ENCODE measurements at regions not wholly inside any gene's neighbourhood (a gene's known extent, or its start where the extent isn't known, plus 50 kb on each side); places are given as distances from the start of the nearest gene placed in this dataset.
"Not testable (repeated sequence)": the region's sequence is repeated elsewhere in the genome, so short reads cannot be mapped to it uniquely, and the experiment has no call there.

- no peak for DNase-seq
These were observed 612.8 kb downstream of the C4orf33 start for GRCh38 chr4:129708784-129709183.

- no peak for DNase-seq
These were observed 642.2 kb downstream of the C4orf33 start for GRCh38 chr4:129738175-129738574.

- no peak for DNase-seq
These were observed 651.8 kb downstream of the C4orf33 start for GRCh38 chr4:129747756-129748155.

- no peak for DNase-seq
These were observed 653.0 kb downstream of the C4orf33 start for GRCh38 chr4:129748991-129749390.

GRCh38 chr4:129751646-129752045, 655.7 kb downstream of the C4orf33 start:
- DNase-seq, result no peak

GRCh38 chr4:129783596-129783995, 687.6 kb downstream of the C4orf33 start:
- no peak for DNase-seq

- DNase-seq, result no peak
These were observed 692.5 kb downstream of the C4orf33 start for GRCh38 chr4:129788486-129788885.

- no peak for DNase-seq
These were observed 708.6 kb downstream of the C4orf33 start for GRCh38 chr4:129804461-129804981.

- no peak for DNase-seq
These were observed 711.0 kb downstream of the C4orf33 start for GRCh38 chr4:129806986-129807385.

- no peak for DNase-seq
These were observed 712.3 kb downstream of the C4orf33 start for GRCh38 chr4:129808242-129808641.

GRCh38 chr4:129821073-129821472, 725.1 kb downstream of the C4orf33 start:
- no peak for DNase-seq

GRCh38 chr4:129821963-129822362, 726.0 kb downstream of the C4orf33 start:
- no peak for DNase-seq

GRCh38 chr4:129822701-129823100, 726.7 kb downstream of the C4orf33 start:
- no peak for DNase-seq

GRCh38 chr4:129823105-129823504, 727.2 kb downstream of the C4orf33 start:
- no peak for DNase-seq

GRCh38 chr4:129829373-129829772, 733.4 kb downstream of the C4orf33 start:
- DNase-seq, result no peak

GRCh38 chr4:129839687-129840086, 743.7 kb downstream of the C4orf33 start:
- DNase-seq, result no peak

- no peak for DNase-seq
These were observed 746.1 kb downstream of the C4orf33 start for GRCh38 chr4:129842096-129842495.

- no peak for DNase-seq
These were observed 756.5 kb downstream of the C4orf33 start for GRCh38 chr4:129852434-129852833.

- not testable (repeated sequence) for DNase-seq
These were observed 757.9 kb downstream of the C4orf33 start for GRCh38 chr4:129853685-129854467.

GRCh38 chr4:129862461-129862860, 766.5 kb downstream of the C4orf33 start:
- no peak for DNase-seq

- DNase-seq, result no peak
These were observed 767.3 kb downstream of the C4orf33 start for GRCh38 chr4:129863206-129863605.

GRCh38 chr4:129883996-129884395, 788.0 kb downstream of the C4orf33 start:
- DNase-seq, result no peak

GRCh38 chr4:129897111-129897510, 801.2 kb downstream of the C4orf33 start:
- no peak for DNase-seq

GRCh38 chr4:129899849-129900248, 803.9 kb downstream of the C4orf33 start:
- DNase-seq, result no peak

GRCh38 chr4:129900430-129900953, 804.5 kb downstream of the C4orf33 start:
- no peak for DNase-seq
